RWPE2 (cell line): ENCODE measurements at regions not wholly inside any gene's neighbourhood (a gene's known extent, or its start where the extent isn't known, plus 50 kb on each side); places are given as distances from the start of the nearest gene placed in this dataset.
"Not testable (repeated sequence)": the region's sequence is repeated elsewhere in the genome, so short reads cannot be mapped to it uniquely, and the experiment has no call there.

Experiments used
- ATAC-seq: fragments of 200-7000 bp; cut with Tn5 transposase; 3 replicates; pipeline ENCODE4 v1.9.1; 2021; ENCODE audit warnings: low read depth
- DNase-seq: peaks from one replicate; pipeline ENCODE4 v3.0.0-alpha.2; 2020; ENCODE audit warnings: low spot score
- H3K27ac ChIP-seq: fragments of 450-650 bp; 2 replicates; pipeline ENCODE4 v1.5.1; 2017; ENCODE audit warnings: mild to moderate bottlenecking; ENCODE audit not compliant: poor library complexity, severe bottlenecking
- H3K27me3 ChIP-seq: fragments of 250-450 bp; sonication (Bioruptor Pico); 2 replicates; pipeline ENCODE4 v1.5.1; 2021; ENCODE audit warnings: mild to moderate bottlenecking, moderate library complexity; ENCODE audit not compliant: insufficient read depth, poor library complexity, severe bottlenecking
- H3K36me3 ChIP-seq: fragments of 250-450 bp; sonication (Bioruptor Pico); 2 replicates; pipeline ENCODE4 v1.5.1; 2020; ENCODE audit warnings: low read depth, mild to moderate bottlenecking, moderate library complexity
- H3K4me1 ChIP-seq: fragments of 250-450 bp; sonication (Bioruptor Pico); 2 replicates; pipeline ENCODE4 v1.5.1; 2021; ENCODE audit warnings: mild to moderate bottlenecking, moderate library complexity; ENCODE audit not compliant: insufficient read depth, poor library complexity, severe bottlenecking
- H3K4me3 ChIP-seq: fragments of 250-450 bp; sonication (Bioruptor Pico); 2 replicates; pipeline ENCODE4 v1.5.1; 2021; ENCODE audit warnings: mild to moderate bottlenecking, moderate library complexity; ENCODE audit not compliant: severe bottlenecking
- H3K9me3 ChIP-seq: fragments of 250-450 bp; sonication (Bioruptor Pico); 2 replicates; pipeline ENCODE4 v1.5.1; 2021; ENCODE audit warnings: mild to moderate bottlenecking, moderate library complexity; ENCODE audit not compliant: severe bottlenecking
- TF ChIP-seq, protein P1 (sequence below): fragments of 450-650 bp; IDR thresholded peaks from one replicate; pipeline ENCODE4 v1.5.1; 2017; ENCODE audit warnings: mild to moderate bottlenecking, moderate library complexity; ENCODE audit not compliant: poor library complexity, severe bottlenecking

DNA sequence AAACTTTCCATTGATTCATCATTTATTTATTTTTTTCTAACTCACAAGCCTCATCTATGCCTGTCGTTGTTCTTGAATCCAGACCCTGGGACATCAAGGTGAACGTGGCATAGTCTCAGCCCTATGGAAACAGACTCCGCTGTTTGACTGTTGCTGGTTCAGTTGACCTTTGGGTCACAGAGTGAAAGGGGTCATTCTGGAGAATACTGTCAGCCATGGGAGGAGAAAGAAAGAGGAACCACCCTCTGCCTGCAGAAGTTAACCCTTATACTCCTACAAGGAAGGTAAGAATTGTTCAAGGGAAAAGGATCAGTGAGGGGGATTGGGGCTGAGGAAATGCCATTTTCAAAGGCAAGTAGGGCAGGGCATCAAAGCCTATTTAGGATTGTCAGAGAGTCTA is 387.6 kb upstream of the MAF start:
- DNase-seq (no peak), ATAC-seq (no peak)
- no peak overlapping the region for H3K4me3 ChIP-seq
- H3K36me3 ChIP-seq = no peaks in the 10 kb centered on the region
- H3K27ac ChIP-seq = no peak overlapping the region
- H3K9me3 ChIP-seq = no peaks in the 10 kb centered on the region
- H3K27me3 ChIP-seq = no peaks in the 10 kb centered on the region
- H3K4me1 ChIP-seq = no peaks in the 10 kb centered on the region
- TF ChIP-seq, protein P1, sequence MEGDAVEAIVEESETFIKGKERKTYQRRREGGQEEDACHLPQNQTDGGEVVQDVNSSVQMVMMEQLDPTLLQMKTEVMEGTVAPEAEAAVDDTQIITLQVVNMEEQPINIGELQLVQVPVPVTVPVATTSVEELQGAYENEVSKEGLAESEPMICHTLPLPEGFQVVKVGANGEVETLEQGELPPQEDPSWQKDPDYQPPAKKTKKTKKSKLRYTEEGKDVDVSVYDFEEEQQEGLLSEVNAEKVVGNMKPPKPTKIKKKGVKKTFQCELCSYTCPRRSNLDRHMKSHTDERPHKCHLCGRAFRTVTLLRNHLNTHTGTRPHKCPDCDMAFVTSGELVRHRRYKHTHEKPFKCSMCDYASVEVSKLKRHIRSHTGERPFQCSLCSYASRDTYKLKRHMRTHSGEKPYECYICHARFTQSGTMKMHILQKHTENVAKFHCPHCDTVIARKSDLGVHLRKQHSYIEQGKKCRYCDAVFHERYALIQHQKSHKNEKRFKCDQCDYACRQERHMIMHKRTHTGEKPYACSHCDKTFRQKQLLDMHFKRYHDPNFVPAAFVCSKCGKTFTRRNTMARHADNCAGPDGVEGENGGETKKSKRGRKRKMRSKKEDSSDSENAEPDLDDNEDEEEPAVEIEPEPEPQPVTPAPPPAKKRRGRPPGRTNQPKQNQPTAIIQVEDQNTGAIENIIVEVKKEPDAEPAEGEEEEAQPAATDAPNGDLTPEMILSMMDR = no peak

DNA sequence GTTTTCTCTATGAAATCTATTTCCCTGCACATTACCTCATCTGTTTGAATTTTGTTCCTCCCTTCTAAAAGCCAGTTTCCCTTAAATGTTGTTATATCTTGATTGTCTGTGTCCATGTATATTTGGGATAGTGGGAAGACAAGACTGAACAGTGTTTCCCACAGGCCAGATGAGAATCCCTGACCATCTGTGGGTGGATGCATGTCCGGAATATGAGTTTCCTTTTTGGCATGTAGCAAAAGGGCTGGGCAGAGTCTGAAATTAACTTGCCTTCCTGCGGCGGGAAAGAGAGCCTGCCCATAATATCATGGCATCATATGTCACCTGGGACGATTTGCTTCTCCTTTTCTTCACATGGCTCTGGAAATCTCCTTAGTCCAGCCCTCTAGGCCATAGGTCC is 385.8 kb upstream of the MAF start:
- no peaks in the 10 kb centered on the region for H3K27me3 ChIP-seq
- H3K4me1 ChIP-seq = no peaks in the 10 kb centered on the region
- ATAC-seq (no peak), DNase-seq (no peak)
- no peak overlapping the region for H3K27ac ChIP-seq
- no peak overlapping the region for H3K4me3 ChIP-seq
- H3K9me3 ChIP-seq = no peaks in the 10 kb centered on the region
- TF ChIP-seq, protein P1 = no peak
- H3K36me3 ChIP-seq = no peaks in the 10 kb centered on the region

DNA sequence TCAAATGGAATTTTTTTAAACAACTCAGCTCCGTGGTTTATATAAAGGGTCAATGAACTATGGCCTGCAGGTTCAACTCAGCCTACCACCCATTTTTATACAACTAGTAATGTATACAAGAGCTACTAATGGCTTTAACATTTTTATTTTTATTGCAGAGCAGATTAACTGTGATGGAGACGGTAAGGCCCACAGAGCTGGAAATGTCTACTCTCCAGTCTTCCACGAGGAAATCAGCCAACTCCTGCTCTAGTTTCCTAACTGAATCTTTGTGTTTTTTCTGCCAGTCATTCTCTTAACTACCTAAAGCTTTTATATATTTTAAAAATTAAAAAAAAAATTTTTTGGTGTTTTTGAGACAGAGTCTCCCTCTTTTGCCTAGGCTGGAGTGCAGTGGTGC is 385.1 kb upstream of the MAF start:
- Histone ChIP-seq H3K36me3 (no peaks in the 10 kb centered on the region), H3K4me3 (no peak overlapping the region), H3K27me3 (no peaks in the 10 kb centered on the region), H3K4me1 (no peaks in the 10 kb centered on the region), H3K9me3 (no peaks in the 10 kb centered on the region), H3K27ac (no peak overlapping the region)
- DNase-seq (no peak), ATAC-seq (no peak)
- TF ChIP-seq, protein P1 = no peak

DNA sequence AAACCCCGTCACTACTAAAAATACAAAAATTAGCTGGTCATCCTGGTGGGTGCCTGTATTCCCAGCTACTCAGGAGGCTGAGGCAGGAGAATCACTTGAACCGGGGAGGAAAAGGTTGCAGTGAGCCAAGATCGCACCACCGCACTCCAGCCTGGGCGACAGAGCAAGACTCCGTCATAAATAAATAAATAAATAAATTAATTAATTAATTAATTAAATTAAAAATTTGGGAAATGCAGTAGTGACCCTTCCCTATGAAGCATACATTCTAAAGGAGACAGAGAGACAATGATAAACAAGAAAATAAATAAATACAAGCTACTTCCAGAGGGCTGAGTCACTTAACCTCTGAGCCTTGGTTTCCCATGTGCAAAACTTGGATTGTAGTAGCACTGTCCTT is 383.6 kb upstream of the MAF start:
- not testable (repeated sequence) for H3K36me3 ChIP-seq, H3K4me1 ChIP-seq, DNase-seq, H3K4me3 ChIP-seq, H3K9me3 ChIP-seq, ATAC-seq, H3K27ac ChIP-seq, H3K27me3 ChIP-seq

DNA sequence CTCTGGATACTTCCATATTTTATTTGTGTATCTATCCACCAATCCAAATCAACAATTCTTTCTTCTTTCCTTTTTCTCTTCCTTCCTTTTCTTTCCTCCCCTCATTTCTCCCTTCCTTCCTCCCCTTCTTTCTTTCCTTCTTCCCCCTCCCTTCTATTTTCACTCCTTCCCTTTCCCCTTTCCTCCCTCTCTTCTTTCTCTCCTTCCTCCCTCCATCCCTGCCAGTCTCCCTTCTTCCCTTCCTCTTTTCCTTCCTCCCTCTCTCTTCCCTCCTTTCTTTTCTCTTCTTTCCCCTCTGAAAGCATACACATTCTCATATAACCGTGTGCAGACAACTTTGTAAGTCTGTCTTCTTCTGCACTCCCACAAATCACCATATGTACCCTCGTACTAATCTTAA is 382.3 kb upstream of the MAF start:
- ATAC-seq (no peak), DNase-seq (no peak)
- TF ChIP-seq, protein P1 = no peak
- Histone ChIP-seq H3K36me3 (no peaks in the 10 kb centered on the region), H3K4me1 (no peaks in the 10 kb centered on the region), H3K9me3 (no peaks in the 10 kb centered on the region), H3K27me3 (no peaks in the 10 kb centered on the region), H3K27ac (no peak overlapping the region), H3K4me3 (no peak overlapping the region)
